DOHH2 (cell line): ENCODE measurements at regions not wholly inside any gene's neighbourhood (a gene's known extent, or its start where the extent isn't known, plus 50 kb on each side); places are given as distances from the start of the nearest gene placed in this dataset.

ENCODE experiments used
- H3F3A ChIP-seq: fragments of 200-600 bp; sonication (generic), shearing (Covaris generic); 2 replicates; pipeline ENCODE4 v1.6.0; 2016; ENCODE audit warnings: antibody characterized with exemption, mild to moderate bottlenecking; ENCODE audit not compliant: control insufficient read depth, insufficient read depth
- H3K27ac ChIP-seq: fragments of 200-600 bp; sonication (generic); 2 replicates; pipeline ENCODE4 v1.5.1; 2014; ENCODE audit warnings: low read depth, mild to moderate bottlenecking, low read length, moderate library complexity
- H3K27me3 ChIP-seq: fragments of 200-600 bp; sonication (generic); 2 replicates; pipeline ENCODE4 v1.6.1; 2014; ENCODE audit warnings: mild to moderate bottlenecking, low read length, mixed read lengths; ENCODE audit not compliant: control insufficient read depth
- H3K36me3 ChIP-seq: fragments of 200-600 bp; sonication (generic); 2 replicates; pipeline ENCODE4 v1.6.1; 2014; ENCODE audit warnings: mild to moderate bottlenecking, low read length, moderate library complexity, mixed read lengths; ENCODE audit not compliant: control insufficient read depth
- H3K4me1 ChIP-seq: fragments of 200-600 bp; sonication (generic); 2 replicates; pipeline ENCODE4 v1.6.1; 2014; ENCODE audit warnings: mild to moderate bottlenecking, low read length, mixed read lengths; ENCODE audit not compliant: control insufficient read depth
- H3K4me2 ChIP-seq: fragments of 200-600 bp; sonication (generic); 2 replicates; pipeline ENCODE4 v1.6.0; 2014; ENCODE audit warnings: mild to moderate bottlenecking, low read length, moderate library complexity
- H3K4me3 ChIP-seq: fragments of 200-600 bp; sonication (generic); 2 replicates; pipeline ENCODE4 v1.5.1; 2014; ENCODE audit warnings: mild to moderate bottlenecking, low read length, mixed read lengths
- H3K79me2 ChIP-seq: fragments of 200-600 bp; sonication (generic); 2 replicates; pipeline ENCODE4 v1.6.1; 2014; ENCODE audit warnings: mild to moderate bottlenecking, low read length, mixed read lengths; ENCODE audit not compliant: control insufficient read depth
- H3K9me2 ChIP-seq: fragments of 200-600 bp; sonication (generic); replicated peaks from 2 replicates; pipeline ENCODE4 v1.6.1; 2014; ENCODE audit warnings: mild to moderate bottlenecking, low read length, mixed read lengths; ENCODE audit not compliant: control insufficient read depth
- H3K9me3 ChIP-seq: fragments of 200-600 bp; sonication (generic); 2 replicates; pipeline ENCODE4 v1.6.1; 2014; ENCODE audit warnings: antibody characterized with exemption, low read length, mixed read lengths; ENCODE audit not compliant: control insufficient read depth, insufficient read depth
- H4K20me1 ChIP-seq: fragments of 200-600 bp; sonication (generic); 2 replicates; pipeline ENCODE4 v1.6.0; 2014; ENCODE audit warnings: low read depth, mild to moderate bottlenecking, antibody characterized with exemption, low read length, moderate library complexity; ENCODE audit not compliant: control insufficient read depth, insufficient read depth
- CTCF ChIP-seq: fragments of 200-600 bp; sonication (generic); IDR thresholded peaks from one replicate; pipeline ENCODE4 v1.5.1; 2014; ENCODE audit warnings: antibody characterized with exemption, mild to moderate bottlenecking, low read depth, low read length; ENCODE audit not compliant: poor library complexity, severe bottlenecking
- EZH2phosphoT487 ChIP-seq: fragments of 200-600 bp; sonication (generic); IDR thresholded peaks from 2 replicates; pipeline ENCODE4 v1.6.1; 2017; ENCODE audit warnings: borderline replicate concordance, mild to moderate bottlenecking, antibody characterized with exemption, low read length, moderate library complexity, mixed read lengths

GRCh38 chrX:116657071-116657470 is 194.3 kb upstream of the CT83 start:
- H3K9me2 ChIP-seq = no peaks in the 10 kb centered on the region
- H3K79me2 ChIP-seq = no peaks in the 10 kb centered on the region
- no peak overlapping the region for H3K4me3 ChIP-seq
- no peak overlapping the region for H3K27ac ChIP-seq
- no peaks in the 10 kb centered on the region for H3F3A ChIP-seq
- no peaks in the 10 kb centered on the region for H3K4me1 ChIP-seq
- no peak for TF ChIP-seq EZH2phosphoT487
- no peak for TF ChIP-seq CTCF
- no peaks in the 10 kb centered on the region for H3K9me3 ChIP-seq
- H3K27me3 ChIP-seq = no peaks in the 10 kb centered on the region
- H4K20me1 ChIP-seq = no peaks in the 10 kb centered on the region
- H3K36me3 ChIP-seq = no peaks in the 10 kb centered on the region
- H3K4me2 ChIP-seq = no peak overlapping the region

DNA sequence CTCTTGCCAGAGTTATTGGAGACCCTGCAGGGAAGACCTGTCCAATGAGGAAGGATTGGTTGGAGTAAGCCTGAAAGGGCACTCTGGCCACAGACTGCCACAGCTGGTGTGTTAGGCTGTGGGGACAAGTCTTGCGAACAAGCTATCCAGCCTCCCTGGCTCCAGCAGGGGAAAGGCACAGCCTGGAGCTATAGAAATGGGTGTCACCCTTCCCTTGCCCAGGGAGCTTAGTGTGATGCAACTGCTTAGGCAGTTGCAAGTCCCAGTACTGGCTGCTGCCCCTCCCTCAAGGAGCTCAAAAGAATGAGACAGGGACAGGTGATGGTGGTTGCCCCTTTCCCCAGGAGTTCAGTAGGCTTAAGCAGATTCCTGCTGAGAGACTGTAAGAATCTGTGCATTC is 165.7 kb upstream of the CT83 start:
- H3K9me2 ChIP-seq = no peaks in the 10 kb centered on the region
- no peaks in the 10 kb centered on the region for H3K79me2 ChIP-seq
- TF ChIP-seq EZH2phosphoT487 (no peak), CTCF (no peak)
- H3F3A ChIP-seq = no peaks in the 10 kb centered on the region
- H3K36me3 ChIP-seq = no peaks in the 10 kb centered on the region
- H4K20me1 ChIP-seq = no peaks in the 10 kb centered on the region
- no peaks in the 10 kb centered on the region for H3K27me3 ChIP-seq
- H3K9me3 ChIP-seq = no peaks in the 10 kb centered on the region
- no peaks in the 10 kb centered on the region for H3K4me1 ChIP-seq
- H3K4me3 ChIP-seq = no peak overlapping the region
- no peak overlapping the region for H3K4me2 ChIP-seq
- no peak overlapping the region for H3K27ac ChIP-seq

GRCh38 chrX:116618546-116618945 is 155.8 kb upstream of the CT83 start:
- no peaks in the 10 kb centered on the region for H3K9me3 ChIP-seq
- TF ChIP-seq CTCF = no peak
- no peak overlapping the region for H3K27ac ChIP-seq
- no peaks in the 10 kb centered on the region for H3K79me2 ChIP-seq
- no peak overlapping the region for H3K4me2 ChIP-seq
- no peaks in the 10 kb centered on the region for H3K9me2 ChIP-seq
- H3F3A ChIP-seq = no peaks in the 10 kb centered on the region
- no peaks in the 10 kb centered on the region for H3K4me1 ChIP-seq
- H4K20me1 ChIP-seq = no peaks in the 10 kb centered on the region
- H3K36me3 ChIP-seq = no peaks in the 10 kb centered on the region
- no peaks in the 10 kb centered on the region for H3K27me3 ChIP-seq
- no peak overlapping the region for H3K4me3 ChIP-seq

GRCh38 chrX:116607776-116608175 is 145.0 kb upstream of the CT83 start:
- no peaks in the 10 kb centered on the region for H3K4me1 ChIP-seq
- no peak overlapping the region for H3K27ac ChIP-seq
- no peak for TF ChIP-seq CTCF
- no peak for TF ChIP-seq EZH2phosphoT487
- H3K27me3 ChIP-seq = no peaks in the 10 kb centered on the region
- no peaks in the 10 kb centered on the region for H3K79me2 ChIP-seq
- no peaks in the 10 kb centered on the region for H3F3A ChIP-seq
- no peaks in the 10 kb centered on the region for H3K9me2 ChIP-seq
- no peaks in the 10 kb centered on the region for H3K36me3 ChIP-seq
- H3K4me3 ChIP-seq = no peak overlapping the region
- H4K20me1 ChIP-seq = no peaks in the 10 kb centered on the region
- H3K9me3 ChIP-seq = no peaks in the 10 kb centered on the region
- H3K4me2 ChIP-seq = no peak overlapping the region
